ENCODE measurements at regions not wholly inside any gene's neighbourhood (a gene's known extent, or its start where the extent isn't known, plus 50 kb on each side); places are given as distances from the start of the nearest gene placed in this dataset.

- WGBS, 2 donors, result 85 to 91% methylated on average over 1 of the region's 1 CpG
- no peak for TF ChIP-seq CTCF (IDR thresholded peaks at IDR 0.05)
- TF ChIP-seq POLR2A (IDR thresholded peaks at IDR 0.05), result no peak
- no peak for DNase-seq (ENCODE audit: low spot score in 2 of 2)
- intact Hi-C loops (cut with DNase I; ENCODE audit: low total_unique reads), result no loop called here
- H3K4me3 ChIP-seq (ENCODE audit: low read depth, poor library complexity, severe bottlenecking), result no peak overlapping the region
These were observed 69.0 kb upstream of the EPCAM start for GRCh38 chr2:47300081-47300480.

GRCh38 chr2:47299555-47299954 is 69.6 kb upstream of the EPCAM start:
- WGBS, 2 donors, result 78 to 91% methylated on average over 9 of the region's 9 CpGs
- intact Hi-C loops (cut with DNase I; ENCODE audit: low total_unique reads), result no loop called here
- no peak overlapping the region for H3K4me3 ChIP-seq (ENCODE audit: low read depth, poor library complexity, severe bottlenecking)
- TF ChIP-seq POLR2A (IDR thresholded peaks at IDR 0.05) (no peak), CTCF (IDR thresholded peaks at IDR 0.05) (no peak)
- no peak for DNase-seq (ENCODE audit: low spot score in 2 of 2)

- 76 to 77% methylated on average over 3 of the region's 3 CpGs for WGBS, 2 donors
- DNase-seq (ENCODE audit: low spot score in 2 of 2), result no peak
- no peak overlapping the region for H3K4me3 ChIP-seq (ENCODE audit: low read depth, poor library complexity, severe bottlenecking)
These were observed 70.3 kb upstream of the EPCAM start for GRCh38 chr2:47298771-47299170.

GRCh38 chr2:47297767-47298425 is 71.2 kb upstream of the EPCAM start:
- intact Hi-C loops (cut with DNase I; ENCODE audit: low total_unique reads), result no loop called here
- DNase-seq (ENCODE audit: low spot score in 2 of 2), result no peak
- no peak overlapping the region for H3K4me3 ChIP-seq (ENCODE audit: low read depth, poor library complexity, severe bottlenecking)
- 68 to 69% methylated on average over 7 of the region's 7 CpGs for WGBS, 2 donors
- TF ChIP-seq CTCF (IDR thresholded peaks at IDR 0.05) (no peak), POLR2A (IDR thresholded peaks at IDR 0.05) (no peak)

More at GRCh38 chr2:47298771-47299170, 70.3 kb upstream of the EPCAM start:
- TF ChIP-seq POLR2A (IDR thresholded peaks at IDR 0.05), result no peak
- no peak for TF ChIP-seq CTCF (IDR thresholded peaks at IDR 0.05)
- intact Hi-C loops (cut with DNase I; ENCODE audit: low total_unique reads), result no loop called here

GRCh38 chr2:47295981-47296635 is 73.0 kb upstream of the EPCAM start:
- WGBS, 2 donors, result 85% methylated on average over 5 of the region's 5 CpGs
- no peak for TF ChIP-seq POLR2A (IDR thresholded peaks at IDR 0.05)
- no peak for DNase-seq (ENCODE audit: low spot score in 2 of 2)
- no peak overlapping the region for H3K4me3 ChIP-seq (ENCODE audit: low read depth, poor library complexity, severe bottlenecking)
- intact Hi-C loops (cut with DNase I; ENCODE audit: low total_unique reads), result no loop called here

GRCh38 chr2:47295131-47295980 is 73.8 kb upstream of the EPCAM start:
- DNase-seq (ENCODE audit: low spot score in 2 of 2), result no peak
- WGBS, 2 donors, result 55 to 73% methylated on average over 3 of the region's 3 CpGs
- TF ChIP-seq CTCF (IDR thresholded peaks at IDR 0.05) (no peak), POLR2A (IDR thresholded peaks at IDR 0.05) (no peak)
- intact Hi-C loops (cut with DNase I; ENCODE audit: low total_unique reads), result no loop called here
- H3K4me3 ChIP-seq (ENCODE audit: low read depth, poor library complexity, severe bottlenecking), result no peak overlapping the region
